ENCODE measurements at regions not wholly inside any gene's neighbourhood (a gene's known extent, or its start where the extent isn't known, plus 50 kb on each side); places are given as distances from the start of the nearest gene placed in this dataset.
"Not testable (repeated sequence)": the region's sequence is repeated elsewhere in the genome, so short reads cannot be mapped to it uniquely, and the experiment has no call there.

DNA sequence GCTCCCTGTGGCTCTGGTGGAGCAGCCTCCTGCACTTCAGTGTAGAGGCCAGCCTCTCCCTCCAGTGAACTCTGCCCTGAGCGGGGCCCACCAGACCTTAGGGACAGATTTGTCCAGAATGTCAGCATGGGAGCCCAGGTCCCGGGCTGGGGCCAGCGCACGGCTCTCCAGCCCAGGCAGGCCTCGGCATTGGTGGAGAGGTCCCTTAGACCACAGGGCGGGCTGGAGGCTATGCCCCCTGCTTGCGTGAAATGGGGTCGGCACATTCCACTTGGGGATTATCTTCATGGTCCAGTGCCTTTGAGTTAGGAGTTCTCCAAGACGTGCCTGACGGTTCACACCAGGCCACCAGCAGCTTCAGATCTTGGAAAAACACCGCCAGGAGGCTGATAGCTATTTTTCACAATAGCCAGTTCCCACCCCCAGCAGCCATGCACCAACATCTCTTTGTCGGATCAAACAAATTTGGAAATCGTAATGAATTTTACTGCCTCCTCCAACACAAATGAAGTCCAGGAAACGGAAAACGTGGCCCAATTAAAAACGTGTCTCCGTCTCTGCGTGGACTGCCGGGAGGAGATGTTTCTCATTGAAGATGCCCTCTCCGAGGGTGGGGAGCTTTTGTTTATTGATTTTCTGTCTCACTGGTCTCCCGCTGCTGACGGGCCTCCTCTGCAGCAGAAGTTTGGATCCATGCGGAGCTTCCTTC lies 110.0 kb upstream of the CIBAR2 start:
- DNase-seq = no peak

DNA sequence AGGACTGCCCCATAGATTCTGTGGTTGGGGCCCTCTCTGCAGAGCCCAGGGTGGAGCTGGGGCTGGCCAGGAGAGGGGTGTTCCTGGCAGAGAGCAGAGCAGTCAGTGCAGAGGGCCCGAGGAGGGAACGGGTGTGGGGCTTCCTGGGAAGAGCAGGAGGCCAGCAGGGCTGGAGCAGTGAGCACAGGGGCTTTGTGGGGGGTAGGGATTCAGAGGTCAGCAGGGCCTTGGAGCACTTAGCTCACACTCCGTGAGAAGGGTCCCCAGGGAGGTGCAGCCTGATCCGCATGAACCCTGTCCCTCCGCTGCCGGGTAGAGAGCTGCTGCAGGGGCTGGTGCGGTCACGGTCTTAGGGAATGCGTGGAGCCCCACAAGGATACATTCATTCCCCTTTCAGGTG lies 113.0 kb upstream of the CIBAR2 start:
- no peak for DNase-seq

DNA sequence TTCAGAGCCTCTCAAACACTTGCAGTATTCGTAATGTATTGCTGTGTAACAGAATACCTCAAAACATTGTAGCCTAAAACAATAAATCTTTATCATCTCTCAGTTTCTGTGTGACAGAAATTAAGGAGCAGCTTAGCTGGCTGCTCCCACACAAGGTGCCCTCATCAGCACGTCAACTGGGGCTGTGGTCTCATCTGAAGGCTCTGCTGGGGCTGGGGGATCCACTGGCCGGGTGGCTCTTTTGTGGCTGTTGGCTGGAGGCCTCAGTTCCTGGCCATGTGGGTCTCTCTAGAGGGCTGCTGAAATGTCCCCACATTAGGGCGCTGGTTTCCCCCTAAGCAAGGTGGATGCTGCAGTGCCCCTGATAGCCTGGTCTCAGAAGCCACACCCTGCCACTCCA lies 113.4 kb upstream of the CIBAR2 start:
- no peak for DNase-seq

DNA sequence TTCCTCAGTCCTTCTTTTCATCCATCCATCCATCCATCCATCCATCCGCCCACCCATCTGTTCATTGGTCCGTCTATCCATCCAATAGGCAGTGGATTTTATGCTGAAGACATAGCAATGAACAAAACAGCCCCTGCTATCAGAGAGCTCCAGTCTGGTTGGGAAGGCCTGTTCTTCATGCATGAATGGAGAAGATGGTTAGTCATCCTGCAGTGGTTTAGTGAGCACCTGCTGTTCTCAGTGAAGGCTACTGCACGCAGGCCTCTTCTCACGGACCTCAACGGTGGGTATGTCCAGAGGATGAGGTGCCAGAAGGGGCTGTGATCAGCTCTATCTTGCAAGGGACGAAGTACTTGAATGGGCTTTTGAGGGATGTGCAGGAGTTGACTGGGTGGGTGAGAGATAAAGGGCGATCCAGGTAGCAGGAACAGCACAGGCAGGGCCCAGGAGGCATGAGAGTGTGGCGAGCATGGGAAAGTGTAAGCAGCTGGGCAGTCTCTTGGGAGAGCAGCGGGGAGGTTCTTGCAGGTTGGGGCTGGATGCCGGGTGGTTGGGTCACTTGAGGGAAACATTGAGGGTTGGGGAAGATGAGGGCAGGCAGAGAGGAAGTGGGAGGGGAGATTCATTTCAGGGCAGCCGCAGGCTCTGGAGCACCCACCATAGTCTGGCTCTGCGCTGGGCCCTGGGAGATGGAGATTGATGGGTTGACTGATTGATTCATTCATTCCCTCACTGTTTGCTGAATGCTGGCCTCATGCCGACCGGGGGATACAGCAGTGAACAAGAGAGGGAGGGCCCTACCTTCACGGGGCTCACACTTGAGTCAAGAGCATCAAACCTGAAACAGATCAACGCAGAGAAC lies 115.0 kb upstream of the CIBAR2 start:
- no peak for DNase-seq

DNA sequence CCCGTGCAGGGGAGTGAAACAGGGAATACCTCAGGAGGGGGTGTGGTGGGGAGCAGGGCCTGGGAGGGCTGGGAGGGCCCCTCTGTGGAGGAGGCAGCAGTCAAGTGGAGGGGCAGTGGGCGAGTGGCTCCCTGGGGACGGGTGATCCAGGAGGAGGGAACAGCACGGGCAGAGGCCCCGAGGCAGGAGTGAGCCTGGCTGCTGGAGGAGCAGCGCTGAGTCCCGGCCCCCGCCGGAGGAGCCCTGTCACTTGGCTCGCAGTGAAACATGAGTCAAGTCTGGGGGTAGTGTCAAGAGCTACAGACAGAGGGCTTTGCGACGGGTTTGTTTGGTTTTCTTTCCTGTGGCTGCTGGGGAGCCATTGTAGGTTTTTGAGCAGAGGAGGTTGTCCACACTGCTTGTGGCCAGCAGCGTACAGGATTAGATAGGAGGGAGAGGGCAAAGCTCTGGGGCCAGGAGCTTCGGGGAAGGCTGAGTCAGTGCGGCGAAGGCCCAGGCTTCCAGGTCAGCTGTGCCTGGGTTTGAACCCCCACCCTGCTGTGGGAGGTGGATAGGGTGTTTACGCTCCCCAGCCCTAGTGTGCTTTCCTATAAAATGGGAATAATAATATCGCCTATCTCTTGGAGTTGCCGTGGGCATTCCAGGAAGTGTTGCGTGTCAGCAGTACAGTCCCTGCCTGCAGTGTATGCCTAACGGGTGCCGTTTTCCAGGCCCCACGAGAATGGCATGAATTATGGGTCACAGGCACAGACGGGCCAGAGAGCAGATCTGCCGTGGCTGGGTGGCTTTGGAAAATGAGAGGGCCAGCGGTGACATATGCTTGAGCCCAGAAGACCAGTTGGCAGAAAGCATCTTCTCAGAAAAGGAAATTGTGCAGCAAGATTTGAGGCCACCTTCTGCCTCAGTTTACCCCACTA lies 115.9 kb upstream of the CIBAR2 start:
- DNase-seq = no peak

DNA sequence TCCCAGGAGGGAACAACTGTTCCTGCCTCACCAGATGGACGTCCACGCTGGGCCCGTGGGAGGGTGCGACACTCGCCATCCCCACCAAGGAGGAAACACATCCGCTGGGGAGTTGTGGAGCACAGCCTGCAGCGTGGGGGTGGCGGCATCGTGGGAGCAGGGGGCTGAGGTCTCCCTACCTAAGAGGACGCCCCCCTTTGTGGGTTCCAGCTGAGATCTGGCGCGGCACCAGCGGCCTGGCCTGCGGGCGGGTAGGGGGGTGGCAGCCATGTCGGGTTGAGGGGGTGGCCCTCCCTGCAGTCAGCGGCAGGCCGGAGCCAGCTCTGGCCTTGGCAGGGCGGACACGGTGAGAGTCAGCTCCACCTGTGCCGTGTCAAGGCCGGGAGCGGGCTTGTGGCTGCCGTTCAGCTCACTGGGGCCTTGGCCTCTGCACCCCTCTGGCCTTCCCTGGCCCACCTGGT lies 116.7 kb upstream of the CIBAR2 start:
- no peak for DNase-seq

DNA sequence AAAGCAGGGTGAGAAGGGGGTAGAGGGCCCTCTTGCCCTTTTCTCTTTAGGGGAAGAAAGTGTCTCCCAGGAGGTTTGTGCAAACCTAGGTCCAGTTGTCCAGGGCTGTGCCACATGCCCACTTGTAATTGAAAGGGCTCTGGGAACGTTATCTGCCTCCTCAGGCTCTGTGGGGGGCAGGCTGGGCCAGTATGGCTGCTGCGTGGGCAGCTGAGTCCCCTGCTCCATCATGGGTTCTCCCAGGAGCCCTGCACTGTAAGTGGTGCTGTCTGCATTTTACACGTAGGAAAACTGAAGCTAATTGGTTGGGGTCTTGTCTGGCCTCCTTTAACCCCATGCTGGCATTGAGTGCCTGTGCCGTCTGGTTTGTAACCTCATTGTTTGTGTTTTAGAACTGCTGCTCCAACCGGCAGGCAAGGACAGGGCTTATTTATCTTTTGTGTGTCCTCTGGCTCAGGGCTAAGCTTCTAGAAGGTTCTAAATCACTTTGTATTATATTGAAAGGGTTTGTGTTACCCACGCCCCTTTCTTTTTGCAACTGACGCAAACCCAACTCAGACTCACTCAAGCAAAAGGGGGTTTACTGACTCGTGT lies 117.7 kb upstream of the CIBAR2 start:
- no peak for DNase-seq

DNA sequence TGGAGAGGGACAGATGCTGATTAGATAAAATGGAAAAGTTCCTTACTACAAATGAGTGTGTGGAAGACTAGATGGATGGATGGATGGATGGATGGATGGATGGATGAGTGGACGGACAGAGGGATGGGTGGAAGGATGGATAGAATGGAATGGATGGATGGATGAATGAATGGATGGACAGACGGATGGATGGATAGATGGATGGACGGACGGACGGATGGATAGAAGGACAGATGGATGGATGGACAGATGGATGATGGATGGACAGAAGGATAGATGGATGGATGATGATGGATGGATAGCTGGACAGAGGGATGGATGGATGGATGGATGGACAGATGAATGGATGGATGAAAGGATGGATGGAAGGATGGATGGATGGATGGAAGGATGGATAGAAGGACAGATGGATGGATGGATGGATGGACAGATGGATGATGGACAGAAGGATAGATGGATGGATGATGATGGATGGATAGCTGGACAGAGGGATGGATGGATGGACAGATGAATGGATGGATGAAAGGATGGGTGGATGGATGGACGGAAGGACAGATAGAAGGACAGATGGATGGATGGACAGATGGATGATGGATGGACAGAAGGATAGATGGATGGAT lies 118.6 kb upstream of the CIBAR2 start:
- DNase-seq = not testable (repeated sequence)

DNA sequence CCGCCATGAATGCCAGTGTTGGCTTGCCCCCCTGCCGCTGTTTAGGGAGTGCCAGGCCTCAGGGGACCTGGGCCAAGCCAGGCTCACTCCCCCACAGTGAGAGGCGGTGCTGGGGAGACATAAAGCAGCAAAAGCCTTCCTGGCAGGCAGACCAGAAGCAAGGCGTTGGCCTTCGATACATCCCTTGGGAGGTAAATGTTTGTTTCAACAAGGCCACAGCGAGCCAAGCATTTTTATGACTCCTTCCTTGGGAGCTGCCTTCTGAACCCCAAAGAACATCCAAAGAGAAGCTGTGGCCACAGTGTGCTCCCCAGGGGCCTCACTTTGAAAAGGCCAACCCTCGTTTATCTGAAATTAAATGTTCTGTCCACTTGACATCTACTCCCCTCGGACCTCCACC lies 119.7 kb upstream of the CIBAR2 start:
- DNase-seq = no peak

DNA sequence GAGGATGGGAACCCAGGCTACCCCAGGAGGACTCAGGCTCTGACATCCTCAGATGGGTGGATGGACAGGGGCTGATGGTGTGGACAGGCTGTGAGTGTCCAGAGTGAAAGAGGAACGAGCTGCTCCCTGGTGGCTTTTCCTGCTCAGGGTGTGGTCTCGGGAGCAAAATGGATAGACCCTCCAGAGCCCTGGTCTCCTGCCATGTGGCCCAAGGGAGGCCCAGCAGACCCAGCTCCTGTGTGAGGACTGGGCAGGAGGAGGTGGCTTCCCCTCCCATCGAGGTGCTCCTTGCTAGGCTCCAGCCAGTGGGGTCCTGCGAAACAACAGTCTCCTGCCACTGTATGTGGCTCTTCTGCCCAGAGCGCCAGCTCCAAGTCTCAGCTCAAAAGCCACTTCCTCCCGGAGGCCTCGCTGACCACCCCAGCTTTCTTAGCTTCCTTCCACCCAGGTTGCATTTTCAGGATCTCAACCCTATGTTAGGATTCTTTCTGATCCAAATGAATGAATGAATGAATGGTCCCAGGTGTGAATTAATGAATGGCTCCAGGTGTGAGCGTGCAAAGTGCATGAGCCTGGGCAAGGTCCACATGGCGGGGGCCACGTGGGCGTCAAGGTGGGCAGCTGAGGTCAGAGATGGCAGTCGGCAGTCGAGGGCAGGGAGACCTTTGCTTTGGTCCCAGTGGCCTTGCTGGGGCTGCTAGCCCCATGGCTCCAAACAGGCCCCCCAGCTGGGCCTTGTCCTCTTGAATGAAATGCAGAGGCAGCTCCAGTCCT lies 120.3 kb upstream of the CIBAR2 start:
- DNase-seq = no peak

DNA sequence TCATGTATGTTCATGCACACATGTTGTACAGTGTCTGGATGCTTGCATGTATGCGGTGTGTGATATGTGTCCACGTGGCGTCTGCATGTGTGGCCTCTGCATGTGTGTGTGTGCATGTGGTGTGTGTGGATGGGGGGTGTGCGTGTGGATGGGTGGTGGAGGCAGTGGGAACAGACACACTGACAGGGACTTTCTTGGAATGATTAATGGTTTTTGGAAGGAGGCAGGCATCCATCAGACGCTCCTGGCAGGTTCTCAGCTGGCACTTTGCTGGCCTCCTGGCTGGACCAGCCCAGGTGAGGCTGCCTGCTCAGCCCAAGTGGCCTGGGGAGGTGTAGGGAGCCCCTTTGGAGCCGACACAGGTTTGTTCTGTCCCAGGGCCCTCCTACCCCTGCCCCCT lies 121.2 kb upstream of the CIBAR2 start:
- no peak for DNase-seq

DNA sequence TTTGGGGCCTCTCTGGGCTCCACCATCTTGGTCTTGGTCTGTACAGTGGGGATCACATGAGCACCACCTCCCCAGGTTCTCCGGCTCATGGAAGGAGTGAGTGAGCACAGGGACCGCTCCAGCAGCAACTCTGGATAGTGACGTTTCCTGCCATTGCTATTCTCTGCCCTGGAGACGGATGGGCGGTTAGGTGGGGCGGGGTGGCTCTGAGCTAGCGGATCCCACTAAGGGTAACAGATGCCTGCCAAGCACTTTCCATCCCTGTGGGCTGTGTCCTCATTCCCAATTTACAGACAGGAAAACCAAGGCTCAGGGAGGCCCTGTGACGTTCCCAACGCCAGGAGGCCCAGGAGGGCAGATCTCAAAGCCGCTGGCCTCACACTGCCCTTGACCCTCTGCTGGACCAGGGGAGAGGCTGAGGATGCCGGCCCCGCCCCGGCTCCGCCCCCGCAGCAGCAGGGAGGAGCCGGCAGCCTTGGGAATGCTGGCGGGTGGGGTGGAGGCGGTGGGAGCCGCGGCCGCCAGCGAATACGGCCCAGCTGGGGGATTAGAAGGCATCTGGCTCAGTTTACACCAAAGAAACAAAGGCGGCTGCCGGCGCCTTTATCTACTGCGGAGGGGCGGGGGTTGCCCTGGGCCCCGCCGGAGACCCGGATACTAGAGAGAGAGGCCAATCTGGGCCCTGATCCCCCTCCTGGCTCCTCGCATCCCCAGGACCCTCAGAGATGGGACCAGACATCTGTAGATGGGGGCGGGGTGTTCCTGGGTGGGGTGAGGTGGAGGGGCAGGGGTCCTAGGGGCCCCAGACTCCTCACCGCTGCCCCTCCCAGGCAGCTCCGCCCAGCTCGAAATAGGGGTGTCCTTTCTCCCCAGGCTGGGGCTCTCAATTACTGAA lies 122.3 kb upstream of the CIBAR2 start:
- DNase-seq = no peak

DNA sequence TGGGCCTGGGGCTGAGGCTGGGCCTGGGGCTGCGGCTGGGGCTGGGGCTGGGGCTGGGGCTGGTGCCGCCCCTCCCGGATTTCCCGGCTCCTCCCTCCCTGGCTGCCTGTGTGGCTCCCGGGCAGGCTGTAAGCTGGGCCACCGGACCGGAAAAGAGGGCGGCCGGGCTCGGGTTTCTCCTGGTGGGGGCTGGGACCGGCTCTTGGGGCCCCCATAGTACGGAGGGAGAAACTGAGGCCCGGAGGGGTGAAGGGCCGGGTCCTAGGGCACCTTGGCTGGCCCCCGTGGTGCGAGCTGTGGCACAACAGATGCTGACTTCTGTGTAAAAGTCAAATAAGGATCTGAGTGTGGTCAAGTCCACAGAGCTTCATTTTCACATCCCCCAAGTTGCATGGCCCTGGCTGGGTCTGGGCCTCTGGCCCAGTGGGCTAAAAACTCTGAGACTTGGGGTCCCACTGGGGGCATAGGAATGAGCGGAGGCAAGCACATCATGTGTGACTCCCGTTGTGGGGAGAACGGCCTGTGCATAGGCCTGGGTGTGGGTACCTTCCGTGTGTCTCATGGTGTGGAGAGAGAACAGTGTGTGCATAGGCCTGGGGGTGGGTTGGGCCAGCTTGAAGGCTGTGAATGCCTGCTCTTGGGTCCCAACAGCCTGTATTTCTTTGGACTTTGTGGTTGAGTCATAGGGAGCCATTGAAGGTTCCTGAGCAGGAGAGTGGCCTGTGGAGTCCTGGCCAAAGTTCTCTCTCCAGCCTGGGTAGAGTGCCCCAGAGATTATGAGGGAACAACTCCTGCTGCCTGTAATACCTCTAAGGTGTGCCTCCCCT lies 123.9 kb upstream of the CIBAR2 start:
- DNase-seq = no peak

DNA sequence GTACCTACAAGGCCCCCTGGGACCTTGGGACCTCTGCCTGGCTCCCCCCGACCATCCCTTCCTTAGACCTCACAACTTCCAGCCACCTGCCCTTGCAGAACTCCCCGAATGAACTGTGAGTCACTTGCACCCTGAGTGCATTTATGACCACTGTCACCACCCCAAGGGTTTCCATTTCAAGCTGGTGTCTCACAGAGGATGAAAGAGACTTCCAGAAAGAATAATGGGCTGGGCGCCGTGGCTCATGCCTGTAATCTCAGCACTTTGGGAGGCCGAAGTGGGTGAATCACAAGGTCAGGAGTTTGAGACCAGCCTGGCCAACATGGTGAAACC lies 124.5 kb upstream of the CIBAR2 start:
- DNase-seq = no peak

DNA sequence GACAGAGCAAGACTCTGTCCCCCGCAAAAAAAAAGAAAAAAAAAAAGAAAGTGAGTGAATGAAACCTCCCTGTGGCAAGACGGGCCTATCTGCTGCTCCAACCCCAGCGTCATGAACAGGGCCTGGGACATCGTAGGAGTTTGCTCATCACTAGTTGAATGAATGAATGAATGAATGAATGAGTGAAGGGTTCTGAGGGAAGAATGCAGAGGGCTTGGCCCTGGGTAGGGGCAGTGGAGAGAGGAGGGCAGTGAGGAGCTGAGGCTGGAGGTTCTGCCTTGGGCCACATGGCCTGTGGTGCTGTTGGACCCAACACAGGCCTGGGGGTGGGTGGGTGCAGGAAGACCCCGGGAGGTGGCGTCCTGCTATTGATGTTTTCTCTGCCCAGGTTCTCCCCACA lies 125.5 kb upstream of the CIBAR2 start:
- DNase-seq = no peak

DNA sequence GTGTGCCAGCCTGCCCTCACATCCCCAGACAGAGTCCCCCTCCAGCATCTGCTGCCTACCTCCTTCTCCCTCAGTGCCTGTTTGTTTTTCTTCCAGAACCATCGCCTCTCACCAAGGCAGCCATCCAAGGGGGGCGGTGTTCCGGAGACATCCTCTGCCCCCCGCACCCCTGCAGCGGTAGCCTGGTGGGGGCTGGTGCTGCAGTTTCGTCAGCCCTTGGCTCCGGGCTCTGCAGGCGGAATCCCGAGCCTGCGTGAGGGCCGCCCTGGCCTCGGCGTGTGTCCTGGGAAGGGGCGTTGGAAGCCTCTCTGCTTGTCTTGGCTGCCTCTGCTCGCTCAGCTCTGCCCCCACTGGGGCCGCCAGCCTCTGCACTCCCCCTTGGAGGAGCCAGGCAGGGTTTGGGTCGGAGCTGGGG lies 126.0 kb upstream of the CIBAR2 start:
- no peak for DNase-seq

DNA sequence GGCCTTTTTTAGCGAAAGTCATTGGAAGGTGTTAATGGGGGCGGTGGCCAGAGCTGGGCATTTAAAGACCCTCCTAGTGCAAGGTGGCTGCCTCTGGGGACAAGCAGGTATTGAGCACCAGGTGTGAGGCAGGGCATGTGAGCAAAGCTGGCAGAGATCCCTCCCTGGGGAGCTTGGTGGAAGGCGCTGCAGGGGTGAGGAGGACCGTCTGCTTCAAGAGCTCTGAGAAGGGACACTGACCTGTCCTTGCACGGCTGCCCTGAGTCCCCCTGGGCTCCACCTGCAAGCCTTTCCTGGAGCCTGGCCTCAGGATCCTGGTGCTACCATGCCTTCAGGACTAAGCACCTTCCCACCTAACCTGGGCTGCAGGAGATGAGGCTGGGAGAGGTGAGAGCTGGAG lies 127.0 kb upstream of the CIBAR2 start:
- DNase-seq = no peak

DNA sequence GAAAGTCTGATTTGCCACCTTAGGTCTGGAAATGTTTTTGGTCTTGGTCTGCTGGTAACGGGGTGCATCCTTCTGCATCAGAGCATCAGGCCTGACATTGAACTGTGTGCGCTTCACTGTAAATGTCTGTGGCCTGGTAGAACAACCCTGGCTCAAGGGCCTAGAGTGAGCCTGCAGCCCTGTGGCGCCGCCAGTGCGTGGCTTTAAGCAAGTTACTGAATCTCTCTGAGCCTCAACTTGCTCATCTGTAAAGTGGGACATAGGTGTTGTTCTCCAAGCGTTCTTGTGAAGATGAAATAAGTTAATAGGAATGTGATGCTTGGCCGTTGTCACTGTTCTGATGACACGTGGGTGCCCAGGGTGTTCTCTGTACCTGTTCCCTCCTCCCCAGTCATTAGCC lies 127.6 kb upstream of the CIBAR2 start:
- DNase-seq = no peak
